A673 (cell line): ENCODE measurements at regions not wholly inside any gene's neighbourhood (a gene's known extent, or its start where the extent isn't known, plus 50 kb on each side); places are given as distances from the start of the nearest gene placed in this dataset.

ENCODE experiments used
- BruUV-seq: library from RNA; stranded (reverse); fragments of 400-500 nt; replicated peaks from 2 replicates; lab custom pipeline; 2021; lab: Mats Ljungman, UMichigan
- CTCF ChIA-PET: fragments of 300-600 bp; sonication (Branson Sonifier 250); formaldehyde crosslinking; loops from one replicate; lab custom pipeline; 2022; ENCODE audit warnings: antibody characterized with exemption; lab: Charles Lee
- POLR2A ChIA-PET: fragments of 300-600 bp; sonication (Branson Sonifier 250); formaldehyde crosslinking; loops from one replicate; lab custom pipeline; 2022; ENCODE audit warnings: antibody characterized with exemption; ENCODE audit not compliant: low non-redundant PET; lab: Charles Lee
- DNase-seq: peaks from one replicate; pipeline ENCODE4 v3.0.0-alpha.2; 2015; ENCODE audit warnings: low spot score
- H3K27ac ChIP-seq: fragments of 200-600 bp; sonication (generic); 2 replicates; pipeline ENCODE4 v1.5.1; 2016; ENCODE audit warnings: mixed run types, low read depth, mild to moderate bottlenecking, mixed read lengths, antibody characterized with exemption, low read length; ENCODE audit not compliant: poor library complexity, severe bottlenecking
- H3K27me3 ChIP-seq: fragments of 200-600 bp; sonication (generic); replicated peaks from 2 replicates; pipeline ENCODE4 v1.6.1; 2017; ENCODE audit warnings: mixed run types, low read depth, mild to moderate bottlenecking, mixed read lengths, antibody characterized with exemption, low read length; ENCODE audit not compliant: insufficient read depth, poor library complexity
- H3K36me3 ChIP-seq: fragments of 200-600 bp; sonication (generic); 2 replicates; pipeline ENCODE4 v1.6.1; 2016; ENCODE audit warnings: mixed run types, mild to moderate bottlenecking, mixed read lengths, antibody characterized with exemption, low read length; ENCODE audit not compliant: insufficient read depth, poor library complexity, severe bottlenecking
- H3K4me1 ChIP-seq: fragments of 200-600 bp; sonication (generic); 2 replicates; pipeline ENCODE4 v1.6.1; 2017; ENCODE audit warnings: mixed run types, mild to moderate bottlenecking, mixed read lengths, antibody characterized with exemption, low read length; ENCODE audit not compliant: insufficient read depth, poor library complexity, severe bottlenecking
- H3K4me3 ChIP-seq: fragments of 200-600 bp; sonication (generic); 2 replicates; pipeline ENCODE4 v1.5.1; 2016; ENCODE audit warnings: low read depth, mixed run types, mild to moderate bottlenecking, mixed read lengths, low read length; ENCODE audit not compliant: poor library complexity, severe bottlenecking
- H3K9me3 ChIP-seq: fragments of 200-600 bp; sonication (generic); 2 replicates; pipeline ENCODE4 v1.6.1; 2016; ENCODE audit warnings: mixed run types, low read depth, mild to moderate bottlenecking, mixed read lengths, antibody characterized with exemption, low read length; ENCODE audit not compliant: poor library complexity, severe bottlenecking
- EZH2 ChIP-seq: fragments of 200-600 bp; sonication (generic); IDR thresholded peaks from 2 replicates; pipeline ENCODE4 v1.6.1; 2017; ENCODE audit warnings: borderline replicate concordance, low read depth, mild to moderate bottlenecking, mixed read lengths, antibody characterized with exemption, low read length; ENCODE audit not compliant: poor library complexity, severe bottlenecking
- intact Hi-C: fragments of 100-400 bp; cut with micrococcal nuclease; formaldehyde crosslinking; loops from one replicate; pipeline ENCODE4 v1.10.0; 2022; ENCODE audit not compliant: unreplicated experiment
- TF ChIP-seq, protein P1 (sequence below): fragments of 300-800, 200-600 bp; sonication (generic); conservative IDR thresholded peaks from 2 replicates; pipeline ENCODE4 v1.5.1; 2017; ENCODE audit warnings: low read depth, mild to moderate bottlenecking, antibody characterized with exemption, low read length, moderate library complexity, mixed read lengths

DNA sequence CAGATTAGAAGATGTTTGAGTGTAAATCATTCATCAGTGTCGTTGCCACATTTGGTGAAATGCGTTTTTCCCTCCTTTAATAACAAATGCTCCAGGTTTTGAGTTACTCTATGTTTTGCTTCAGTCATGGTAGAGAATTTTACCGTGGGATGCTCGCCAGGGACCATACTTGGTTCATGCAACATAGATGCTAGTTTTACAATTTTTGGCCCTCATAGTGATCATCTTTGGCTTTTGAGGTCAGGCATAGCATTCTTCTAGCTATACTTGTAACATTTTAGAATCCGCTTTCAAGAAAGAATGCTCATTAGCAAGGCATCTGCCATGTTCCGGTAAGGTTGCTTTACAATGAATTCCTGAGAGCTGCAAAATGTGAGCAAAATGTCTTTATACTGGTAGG is 147.2 kb downstream of the SPCS3 start:
- Histone ChIP-seq H3K4me1 (no peaks in the 10 kb centered on the region), H3K36me3 (no peaks in the 10 kb centered on the region), H3K27me3 (peaks cover 7% of the 10 kb centered on the region), H3K9me3 (no peaks in the 10 kb centered on the region), H3K27ac (no peak overlapping the region), H3K4me3 (no peak overlapping the region)
- no peak for DNase-seq
- no peak for TF ChIP-seq EZH2
- TF ChIP-seq, protein P1, sequence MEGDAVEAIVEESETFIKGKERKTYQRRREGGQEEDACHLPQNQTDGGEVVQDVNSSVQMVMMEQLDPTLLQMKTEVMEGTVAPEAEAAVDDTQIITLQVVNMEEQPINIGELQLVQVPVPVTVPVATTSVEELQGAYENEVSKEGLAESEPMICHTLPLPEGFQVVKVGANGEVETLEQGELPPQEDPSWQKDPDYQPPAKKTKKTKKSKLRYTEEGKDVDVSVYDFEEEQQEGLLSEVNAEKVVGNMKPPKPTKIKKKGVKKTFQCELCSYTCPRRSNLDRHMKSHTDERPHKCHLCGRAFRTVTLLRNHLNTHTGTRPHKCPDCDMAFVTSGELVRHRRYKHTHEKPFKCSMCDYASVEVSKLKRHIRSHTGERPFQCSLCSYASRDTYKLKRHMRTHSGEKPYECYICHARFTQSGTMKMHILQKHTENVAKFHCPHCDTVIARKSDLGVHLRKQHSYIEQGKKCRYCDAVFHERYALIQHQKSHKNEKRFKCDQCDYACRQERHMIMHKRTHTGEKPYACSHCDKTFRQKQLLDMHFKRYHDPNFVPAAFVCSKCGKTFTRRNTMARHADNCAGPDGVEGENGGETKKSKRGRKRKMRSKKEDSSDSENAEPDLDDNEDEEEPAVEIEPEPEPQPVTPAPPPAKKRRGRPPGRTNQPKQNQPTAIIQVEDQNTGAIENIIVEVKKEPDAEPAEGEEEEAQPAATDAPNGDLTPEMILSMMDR = no peak
- intact Hi-C loops = no loop called here
- CTCF ChIA-PET = no interaction called here
- POLR2A ChIA-PET = no interaction called here
- no TSS peak for BruUV-seq

DNA sequence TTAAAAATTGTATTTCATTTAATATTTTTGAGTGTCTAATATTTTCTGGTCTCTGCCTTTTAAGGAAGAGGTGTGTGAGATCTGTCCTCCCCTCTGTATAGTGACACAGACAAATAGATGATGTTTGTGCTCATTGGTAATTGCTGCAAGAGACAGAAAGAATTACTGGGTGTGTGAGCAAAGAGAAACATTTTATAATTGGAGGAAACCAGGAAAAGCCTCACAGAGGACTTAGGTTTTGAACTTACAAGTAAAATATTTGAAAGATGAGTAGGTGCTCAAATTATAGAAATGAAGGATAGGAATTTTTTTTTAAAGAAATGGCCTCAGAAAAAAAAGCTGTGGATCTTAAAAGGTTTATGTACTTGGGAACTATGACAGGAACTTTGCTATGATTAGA is 149.8 kb downstream of the SPCS3 start:
- no TSS peak for BruUV-seq
- Histone ChIP-seq H3K27ac (no peak overlapping the region), H3K36me3 (no peaks in the 10 kb centered on the region), H3K27me3 (peaks cover 6% of the 10 kb centered on the region), H3K9me3 (no peaks in the 10 kb centered on the region), H3K4me1 (no peaks in the 10 kb centered on the region), H3K4me3 (no peak overlapping the region)
- TF ChIP-seq EZH2 = no peak
- TF ChIP-seq, protein P1 = no peak
- intact Hi-C loops = no loop called here
- no peak for DNase-seq
- ChIA-PET CTCF (no interaction called here), POLR2A (no interaction called here)

DNA sequence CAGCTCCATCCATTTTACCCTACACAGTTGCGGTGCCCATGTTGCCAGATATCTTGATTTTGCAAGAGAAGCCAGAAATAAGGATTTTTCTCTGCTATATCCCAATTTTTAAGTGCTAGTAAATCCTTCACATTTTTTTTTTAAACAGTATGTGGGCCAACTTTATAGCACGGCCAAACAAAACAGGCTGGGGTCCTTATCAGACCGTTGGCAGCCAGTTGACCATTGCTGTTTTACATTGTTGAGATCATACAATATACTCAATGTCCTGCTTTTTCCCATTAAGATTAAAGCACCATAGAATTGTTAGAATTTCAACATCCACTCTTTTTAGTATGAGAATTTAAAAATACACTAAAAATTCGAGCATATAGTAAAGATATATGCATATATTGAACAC is 150.9 kb downstream of the SPCS3 start:
- no peak overlapping the region for H3K4me3 ChIP-seq
- intact Hi-C loops = no loop called here
- no peak for DNase-seq
- no peak for TF ChIP-seq EZH2
- TF ChIP-seq, protein P1 = no peak
- no peaks in the 10 kb centered on the region for H3K4me1 ChIP-seq
- H3K36me3 ChIP-seq = no peaks in the 10 kb centered on the region
- CTCF ChIA-PET = no interaction called here
- H3K27me3 ChIP-seq = no peaks in the 10 kb centered on the region
- POLR2A ChIA-PET = no interaction called here
- BruUV-seq = no TSS peak
- no peak overlapping the region for H3K27ac ChIP-seq
- H3K9me3 ChIP-seq = no peaks in the 10 kb centered on the region
